ENCODE measurements at regions not wholly inside any gene's neighbourhood (a gene's known extent, or its start where the extent isn't known, plus 50 kb on each side); places are given as distances from the start of the nearest gene placed in this dataset.

DNA sequence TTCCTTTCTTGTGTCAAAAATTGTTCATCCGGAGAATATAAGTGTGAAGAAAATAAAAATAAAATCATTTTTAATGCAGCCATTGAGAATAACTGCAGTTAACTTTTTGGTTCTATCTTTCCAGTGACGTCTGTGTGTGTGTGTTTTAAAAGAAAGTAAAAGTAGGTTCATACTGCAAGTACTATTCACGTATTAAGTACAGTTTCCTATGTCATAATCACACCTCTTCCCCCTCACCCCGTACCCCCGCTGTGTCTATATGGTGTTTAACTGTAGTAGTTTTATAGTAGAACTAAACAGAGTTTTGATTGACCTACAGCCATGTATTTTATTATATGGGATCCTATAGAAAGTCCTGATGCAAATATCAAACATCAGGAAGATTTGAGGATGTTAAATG is 78.5 kb upstream of the CLCN4 start:
- no peaks in the 10 kb centered on the region for H3K9me3 ChIP-seq (ENCODE audit: control insufficient read depth, low read depth, low read length)
- H3K27ac ChIP-seq (ENCODE audit: low read length): no peak overlapping the region
- H3K4me1 ChIP-seq (ENCODE audit: control insufficient read depth, insufficient read depth, low read length): peaks cover 3% of the 10 kb centered on the region
- DNase-seq: no peak
- no peaks in the 10 kb centered on the region for H3K27me3 ChIP-seq (ENCODE audit: control insufficient read depth, insufficient read depth, low read length)
- no peak overlapping the region for H3K4me3 ChIP-seq (ENCODE audit: low read length)
- no peaks in the 10 kb centered on the region for H3K36me3 ChIP-seq (ENCODE audit: control insufficient read depth, insufficient read depth, low read length)
- WGBS (ENCODE audit: insufficient coverage, low lambda C conversion rate): 67% methylated on average over 1 of the region's 5 CpGs

GRCh38 chrX:10079231-10079630 is 77.5 kb upstream of the CLCN4 start:
- no peaks in the 10 kb centered on the region for H3K27me3 ChIP-seq (ENCODE audit: control insufficient read depth, insufficient read depth, low read length)
- no peak overlapping the region for H3K4me3 ChIP-seq (ENCODE audit: low read length)
- H3K4me1 ChIP-seq (ENCODE audit: control insufficient read depth, insufficient read depth, low read length): peaks cover 5% of the 10 kb centered on the region
- no peaks in the 10 kb centered on the region for H3K9me3 ChIP-seq (ENCODE audit: control insufficient read depth, low read depth, low read length)
- no peak for DNase-seq
- H3K27ac ChIP-seq (ENCODE audit: low read length): no peak overlapping the region
- no peaks in the 10 kb centered on the region for H3K36me3 ChIP-seq (ENCODE audit: control insufficient read depth, insufficient read depth, low read length)
- no CpG with 5 or more reads among the region's 7 CpGs for WGBS (ENCODE audit: insufficient coverage, low lambda C conversion rate)

- no CpG with 5 or more reads among the region's 2 CpGs for WGBS (ENCODE audit: insufficient coverage, low lambda C conversion rate)
- Histone ChIP-seq H3K9me3 (ENCODE audit: control insufficient read depth, low read depth, low read length) (no peaks in the 10 kb centered on the region), H3K27ac (ENCODE audit: low read length) (peak overlapping the region; percentile 51), H3K27me3 (ENCODE audit: control insufficient read depth, insufficient read depth, low read length) (no peaks in the 10 kb centered on the region), H3K36me3 (ENCODE audit: control insufficient read depth, insufficient read depth, low read length) (no peaks in the 10 kb centered on the region), H3K4me3 (ENCODE audit: low read length) (no peak overlapping the region), H3K4me1 (ENCODE audit: control insufficient read depth, insufficient read depth, low read length) (peaks cover 5% of the 10 kb centered on the region)
- DNase-seq: no peak
Observed at GRCh38 chrX:10083809-10084208, 73.0 kb upstream of the CLCN4 start.

- H3K27ac ChIP-seq (ENCODE audit: low read length): no peak overlapping the region
- WGBS (ENCODE audit: insufficient coverage, low lambda C conversion rate): no CpG with 5 or more reads among the region's 1 CpG
- no peaks in the 10 kb centered on the region for H3K36me3 ChIP-seq (ENCODE audit: control insufficient read depth, insufficient read depth, low read length)
- no peaks in the 10 kb centered on the region for H3K9me3 ChIP-seq (ENCODE audit: control insufficient read depth, low read depth, low read length)
- H3K4me3 ChIP-seq (ENCODE audit: low read length): no peak overlapping the region
- DNase-seq: no peak
- H3K27me3 ChIP-seq (ENCODE audit: control insufficient read depth, insufficient read depth, low read length): no peaks in the 10 kb centered on the region
- peaks cover 5% of the 10 kb centered on the region for H3K4me1 ChIP-seq (ENCODE audit: control insufficient read depth, insufficient read depth, low read length)
Observed at GRCh38 chrX:10085223-10085622, 71.6 kb upstream of the CLCN4 start.

- Histone ChIP-seq H3K4me1 (ENCODE audit: control insufficient read depth, insufficient read depth, low read length) (peaks cover 5% of the 10 kb centered on the region), H3K27ac (ENCODE audit: low read length) (no peak overlapping the region), H3K4me3 (ENCODE audit: low read length) (no peak overlapping the region), H3K9me3 (ENCODE audit: control insufficient read depth, low read depth, low read length) (no peaks in the 10 kb centered on the region), H3K36me3 (ENCODE audit: control insufficient read depth, insufficient read depth, low read length) (no peaks in the 10 kb centered on the region), H3K27me3 (ENCODE audit: control insufficient read depth, insufficient read depth, low read length) (no peaks in the 10 kb centered on the region)
- WGBS (ENCODE audit: insufficient coverage, low lambda C conversion rate): no CpG with 5 or more reads among the region's 8 CpGs
- DNase-seq: no peak
Observed at GRCh38 chrX:10086676-10087075, 70.1 kb upstream of the CLCN4 start.

DNA sequence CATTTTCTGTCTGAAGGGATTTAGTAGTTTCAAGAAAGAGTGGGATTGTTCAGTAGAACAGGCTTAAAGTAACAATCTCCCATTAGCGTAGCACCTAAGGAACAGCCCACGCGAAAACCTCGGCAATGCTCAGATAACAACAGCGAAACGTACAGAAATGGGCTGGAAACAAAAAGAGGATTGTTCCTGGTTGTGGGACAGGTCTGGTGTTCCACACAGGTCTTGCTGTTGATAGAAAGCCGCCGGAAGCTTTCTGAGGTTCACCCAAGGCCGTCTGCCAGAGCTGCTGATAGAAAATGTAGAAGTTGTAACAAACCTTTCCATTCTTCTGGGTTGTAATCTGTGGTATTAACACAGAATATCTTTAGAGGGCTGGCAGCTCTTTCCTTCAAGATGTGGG is 69.4 kb upstream of the CLCN4 start:
- Histone ChIP-seq H3K4me3 (ENCODE audit: low read length) (no peak overlapping the region), H3K36me3 (ENCODE audit: control insufficient read depth, insufficient read depth, low read length) (no peaks in the 10 kb centered on the region), H3K9me3 (ENCODE audit: control insufficient read depth, low read depth, low read length) (no peaks in the 10 kb centered on the region), H3K27ac (ENCODE audit: low read length) (no peak overlapping the region), H3K4me1 (ENCODE audit: control insufficient read depth, insufficient read depth, low read length) (peaks cover 5% of the 10 kb centered on the region), H3K27me3 (ENCODE audit: control insufficient read depth, insufficient read depth, low read length) (no peaks in the 10 kb centered on the region)
- DNase-seq: no peak
- WGBS (ENCODE audit: insufficient coverage, low lambda C conversion rate): no CpG with 5 or more reads among the region's 9 CpGs

DNA sequence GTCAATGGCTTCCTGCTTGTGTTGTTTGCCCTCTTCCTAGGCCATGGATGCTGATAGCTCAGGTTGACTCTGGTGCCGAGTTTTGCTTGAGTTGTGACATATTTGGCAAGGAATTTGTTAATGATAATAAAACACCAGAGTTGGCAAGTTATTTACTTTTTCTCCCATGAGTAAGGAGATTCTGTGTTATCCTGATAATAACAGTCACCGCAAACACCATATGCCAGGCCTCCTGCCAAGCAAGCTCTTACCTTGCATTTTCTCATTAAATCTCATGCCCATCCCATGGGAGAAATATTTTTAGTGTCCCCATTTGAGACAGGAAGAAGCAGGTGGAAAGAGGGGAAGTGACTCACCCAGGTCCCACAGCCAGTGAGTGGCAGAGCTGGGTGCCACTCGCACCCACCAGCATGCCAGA is 67.4 kb upstream of the CLCN4 start:
- DNase-seq: no peak
- no peak overlapping the region for H3K4me3 ChIP-seq (ENCODE audit: low read length)
- no peak overlapping the region for H3K27ac ChIP-seq (ENCODE audit: low read length)
- no peaks in the 10 kb centered on the region for H3K27me3 ChIP-seq (ENCODE audit: control insufficient read depth, insufficient read depth, low read length)
- H3K4me1 ChIP-seq (ENCODE audit: control insufficient read depth, insufficient read depth, low read length): no peaks in the 10 kb centered on the region
- no peaks in the 10 kb centered on the region for H3K9me3 ChIP-seq (ENCODE audit: control insufficient read depth, low read depth, low read length)
- no CpG with 5 or more reads among the region's 3 CpGs for WGBS (ENCODE audit: insufficient coverage, low lambda C conversion rate)
- peaks cover under 1% of the 10 kb centered on the region for H3K36me3 ChIP-seq (ENCODE audit: control insufficient read depth, insufficient read depth, low read length)

DNA sequence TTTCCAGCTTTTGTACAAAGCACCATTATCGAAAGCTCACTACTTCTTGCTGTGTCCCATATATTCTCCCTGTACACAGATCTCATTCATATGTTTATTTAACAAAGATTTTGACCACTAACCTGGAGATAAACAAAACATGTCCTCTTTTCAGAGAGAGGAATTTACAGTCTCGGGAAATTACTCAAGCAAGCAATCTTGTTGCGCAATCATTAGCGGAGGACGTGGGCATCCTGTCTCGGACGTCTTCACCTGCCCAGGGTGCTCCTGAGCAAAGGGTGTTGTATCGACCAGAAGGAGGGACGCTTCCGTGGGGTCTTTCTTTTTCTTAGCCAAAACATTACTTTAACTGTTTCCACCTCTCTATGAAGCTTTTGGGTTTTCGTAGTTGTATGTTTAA is 66.5 kb upstream of the CLCN4 start:
- peaks cover 2% of the 10 kb centered on the region for H3K36me3 ChIP-seq (ENCODE audit: control insufficient read depth, insufficient read depth, low read length)
- H3K27me3 ChIP-seq (ENCODE audit: control insufficient read depth, insufficient read depth, low read length): no peaks in the 10 kb centered on the region
- no CpG with 5 or more reads among the region's 11 CpGs for WGBS (ENCODE audit: insufficient coverage, low lambda C conversion rate)
- H3K9me3 ChIP-seq (ENCODE audit: control insufficient read depth, low read depth, low read length): no peaks in the 10 kb centered on the region
- H3K27ac ChIP-seq (ENCODE audit: low read length): no peak overlapping the region
- no peak overlapping the region for H3K4me3 ChIP-seq (ENCODE audit: low read length)
- no peak for DNase-seq
- H3K4me1 ChIP-seq (ENCODE audit: control insufficient read depth, insufficient read depth, low read length): no peaks in the 10 kb centered on the region

GRCh38 chrX:10095246-10095645 is 61.5 kb upstream of the CLCN4 start:
- no peaks in the 10 kb centered on the region for H3K4me1 ChIP-seq (ENCODE audit: control insufficient read depth, insufficient read depth, low read length)

GRCh38 chrX:10095698-10096432 is 60.9 kb upstream of the CLCN4 start:
- no peak overlapping the region for H3K4me3 ChIP-seq (ENCODE audit: low read length)
- H3K27me3 ChIP-seq (ENCODE audit: control insufficient read depth, insufficient read depth, low read length): no peaks in the 10 kb centered on the region
- H3K27ac ChIP-seq (ENCODE audit: low read length): no peak overlapping the region
- peaks cover 10% of the 10 kb centered on the region for H3K36me3 ChIP-seq (ENCODE audit: control insufficient read depth, insufficient read depth, low read length)
- H3K9me3 ChIP-seq (ENCODE audit: control insufficient read depth, low read depth, low read length): no peaks in the 10 kb centered on the region
- WGBS (ENCODE audit: insufficient coverage, low lambda C conversion rate): no CpG with 5 or more reads among the region's 5 CpGs
- no peak for DNase-seq
- no peaks in the 10 kb centered on the region for H3K4me1 ChIP-seq (ENCODE audit: control insufficient read depth, insufficient read depth, low read length)

More at GRCh38 chrX:10095246-10095645, 61.5 kb upstream of the CLCN4 start:
- Histone ChIP-seq H3K27ac (ENCODE audit: low read length) (no peak overlapping the region), H3K27me3 (ENCODE audit: control insufficient read depth, insufficient read depth, low read length) (no peaks in the 10 kb centered on the region), H3K9me3 (ENCODE audit: control insufficient read depth, low read depth, low read length) (no peaks in the 10 kb centered on the region), H3K4me3 (ENCODE audit: low read length) (no peak overlapping the region), H3K36me3 (ENCODE audit: control insufficient read depth, insufficient read depth, low read length) (peaks cover 10% of the 10 kb centered on the region)
- no peak for DNase-seq
- WGBS (ENCODE audit: insufficient coverage, low lambda C conversion rate): 100% methylated on average over 3 of the region's 9 CpGs

DNA sequence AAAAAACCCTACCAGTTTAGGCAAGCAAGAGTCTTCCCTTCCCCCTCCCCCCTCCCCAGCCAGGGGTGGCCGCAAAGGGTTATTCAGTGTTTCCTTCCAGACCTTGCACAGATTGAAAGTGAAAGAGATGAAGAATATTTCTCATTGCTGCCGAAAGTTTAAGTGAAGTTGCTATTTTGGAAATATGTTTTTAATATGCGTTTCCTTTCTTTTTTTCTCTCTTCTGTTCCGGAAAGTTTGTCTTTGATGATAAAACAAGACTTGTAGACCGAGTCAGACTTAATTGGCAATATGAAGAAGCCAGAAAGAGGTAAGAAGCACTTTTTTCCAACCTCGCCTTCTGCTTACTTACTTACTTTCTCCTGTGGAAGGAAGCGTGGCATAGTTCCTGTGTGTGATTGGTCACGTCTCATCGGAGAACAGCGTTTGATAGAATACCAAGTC is 58.5 kb upstream of the CLCN4 start:
- WGBS (ENCODE audit: insufficient coverage, low lambda C conversion rate): no CpG with 5 or more reads among the region's 10 CpGs
- no peak for DNase-seq
- peak overlapping the region; percentile 4 for H3K4me3 ChIP-seq (ENCODE audit: low read length)
- H3K36me3 ChIP-seq (ENCODE audit: control insufficient read depth, insufficient read depth, low read length): peaks cover 10% of the 10 kb centered on the region
- no peaks in the 10 kb centered on the region for H3K4me1 ChIP-seq (ENCODE audit: control insufficient read depth, insufficient read depth, low read length)
- H3K9me3 ChIP-seq (ENCODE audit: control insufficient read depth, low read depth, low read length): no peaks in the 10 kb centered on the region
- H3K27me3 ChIP-seq (ENCODE audit: control insufficient read depth, insufficient read depth, low read length): no peaks in the 10 kb centered on the region
- H3K27ac ChIP-seq (ENCODE audit: low read length): peak overlapping the region; percentile 29

Data from large intestine (tissue), 3 donors.